GM06990 (cell line): ENCODE measurements at regions not wholly inside any gene's neighbourhood (a gene's known extent, or its start where the extent isn't known, plus 50 kb on each side); places are given as distances from the start of the nearest gene placed in this dataset.

ENCODE experiments used
- DNase-seq: peaks from one replicate; pipeline ENCODE4 v3.0.0-alpha.2; 2011; ENCODE audit not compliant: insufficient read length; ENCODE audit errors: extremely low read depth
- H3K27me3 ChIP-seq: replicated peaks from 2 replicates; pipeline ENCODE4 v1.6.0; 2011; ENCODE audit warnings: low read length; ENCODE audit not compliant: control insufficient read depth, insufficient read depth
- H3K36me3 ChIP-seq: 2 replicates; pipeline ENCODE4 v1.5.1; 2011; ENCODE audit warnings: low read length; ENCODE audit not compliant: control insufficient read depth, insufficient read depth
- H3K4me3 ChIP-seq: replicated peaks from 2 replicates; pipeline ENCODE4 v1.5.1; 2011; ENCODE audit warnings: low read depth, mild to moderate bottlenecking, control low read depth, low read length
- CTCF ChIP-seq: IDR thresholded peaks from 2 replicates; pipeline ENCODE4 v1.5.1; 2011; ENCODE audit warnings: low read length, control low read depth, mild to moderate bottlenecking, inconsistent platforms; ENCODE audit not compliant: insufficient read depth, poor library complexity, severe bottlenecking

GRCh38 chr14:22122829-22123560 lies 449.4 kb upstream of the OR4E1 start:
- no peak for DNase-seq
- no peak for TF ChIP-seq CTCF
- Histone ChIP-seq H3K27me3 (no peaks in the 10 kb centered on the region), H3K4me3 (no peak overlapping the region), H3K36me3 (no peaks in the 10 kb centered on the region)

- Histone ChIP-seq H3K36me3 (no peaks in the 10 kb centered on the region), H3K4me3 (no peak overlapping the region), H3K27me3 (no peaks in the 10 kb centered on the region)
- peak; percentile 32 for TF ChIP-seq CTCF
- no peak for DNase-seq
Measured at GRCh38 chr14:22122227-22122818, 448.7 kb upstream of the OR4E1 start.

DNA sequence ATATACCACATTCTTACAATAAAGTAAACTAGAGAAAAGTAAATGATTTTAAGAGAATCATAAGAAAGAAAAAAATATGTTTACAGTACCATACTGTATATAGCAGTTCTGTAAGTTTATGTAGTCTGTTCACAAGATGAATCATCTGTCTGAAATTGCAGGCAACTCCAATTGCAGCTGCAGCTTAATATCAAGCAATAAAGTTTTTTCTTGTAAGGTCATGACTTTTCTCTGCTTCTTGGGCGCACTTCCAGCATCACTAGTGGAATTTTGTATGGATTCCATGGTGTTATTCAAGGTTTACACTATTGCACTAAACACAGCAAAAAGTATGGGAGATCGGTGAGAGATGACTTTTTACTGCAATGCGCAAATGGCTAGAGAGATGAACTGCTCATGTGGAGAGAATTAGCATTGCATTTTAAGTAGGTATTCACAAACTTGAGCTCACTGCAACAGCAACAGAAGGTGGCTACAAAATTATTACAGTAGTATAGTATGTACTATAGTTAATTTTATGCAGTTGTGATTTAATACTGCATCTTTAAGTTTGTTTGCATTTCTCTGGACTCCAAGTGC lies 445.4 kb upstream of the OR4E1 start:
- Histone ChIP-seq H3K4me3 (no peak overlapping the region), H3K36me3 (no peaks in the 10 kb centered on the region), H3K27me3 (no peaks in the 10 kb centered on the region)
- TF ChIP-seq CTCF = no peak
- no peak for DNase-seq

- no peak overlapping the region for H3K4me3 ChIP-seq
- DNase-seq = no peak
- no peaks in the 10 kb centered on the region for H3K27me3 ChIP-seq
- no peak for TF ChIP-seq CTCF
- H3K36me3 ChIP-seq = no peaks in the 10 kb centered on the region
Measured at GRCh38 chr14:22113401-22113800, 439.8 kb upstream of the OR4E1 start.

DNA sequence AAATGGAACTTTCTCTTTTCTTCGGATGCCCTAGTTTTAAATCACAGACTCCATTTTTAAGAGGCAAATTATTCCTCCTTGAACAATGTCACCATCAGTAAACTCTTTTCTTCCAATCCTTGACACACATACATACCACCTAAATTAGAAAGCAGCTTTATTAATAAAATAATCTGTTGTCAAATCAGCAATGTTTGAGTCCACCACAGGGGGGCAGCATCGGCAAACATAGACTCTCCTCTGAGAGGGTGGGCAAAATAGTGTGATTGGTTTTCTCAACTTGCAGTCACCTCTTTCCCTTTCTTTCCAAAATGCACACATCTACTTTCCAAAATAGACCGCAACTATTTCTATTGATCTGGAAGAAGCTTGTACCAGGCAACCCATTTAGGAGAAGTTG lies 438.4 kb upstream of the OR4E1 start:
- no peak overlapping the region for H3K4me3 ChIP-seq
- DNase-seq = no peak
- no peaks in the 10 kb centered on the region for H3K27me3 ChIP-seq
- no peaks in the 10 kb centered on the region for H3K36me3 ChIP-seq
- TF ChIP-seq CTCF = peak; percentile 67
